Spinal cord (tissue), 9 donors: ENCODE measurements at regions not wholly inside any gene's neighbourhood (a gene's known extent, or its start where the extent isn't known, plus 50 kb on each side); places are given as distances from the start of the nearest gene placed in this dataset.

Experiments used
- DNase-seq, 6 donors: peaks; one replicate each; pipeline versions ENCODE4 v3.0.0 to v3.0.0-alpha.2; 2013 to 2015; ENCODE audit warnings: low spot score in 6 of 6, low read depth in 4 of 6
- H3K27ac ChIP-seq: one replicate; pipeline ENCODE4 v1.5.1; 2013; ENCODE audit warnings: low read depth, low read length, control low read depth
- H3K27me3 ChIP-seq: one replicate; pipeline ENCODE4 v1.6.1; 2013; ENCODE audit warnings: low read length; ENCODE audit not compliant: control insufficient read depth, insufficient read depth
- H3K36me3 ChIP-seq: one replicate; pipeline ENCODE4 v1.6.1; 2013; ENCODE audit warnings: low read length; ENCODE audit not compliant: control insufficient read depth, insufficient read depth
- H3K4me1 ChIP-seq: one replicate; pipeline ENCODE4 v1.6.1; 2013; ENCODE audit warnings: low read length; ENCODE audit not compliant: control insufficient read depth, insufficient read depth
- H3K4me3 ChIP-seq: one replicate; pipeline ENCODE4 v1.5.1; 2013; ENCODE audit warnings: low read depth, low read length, control low read depth
- H3K9me3 ChIP-seq: one replicate; pipeline ENCODE4 v1.6.1; 2013; ENCODE audit warnings: low read length; ENCODE audit not compliant: control insufficient read depth, insufficient read depth
- WGBS: methylation state at CpG from one replicate; pipeline ENCODE4 v1.1.5; 2013; ENCODE audit warnings: missing lambda C conversion rate; ENCODE audit not compliant: insufficient coverage; 5-methylcytosine and 5-hydroxymethylcytosine counted together
- donor health status: healthy.

- H3K36me3 ChIP-seq: no peaks in the 10 kb centered on the region
- H3K27ac ChIP-seq: no peak overlapping the region
- no peaks in the 10 kb centered on the region for H3K27me3 ChIP-seq
- peaks cover 4% of the 10 kb centered on the region for H3K9me3 ChIP-seq
- no peak for DNase-seq
- no peaks in the 10 kb centered on the region for H3K4me1 ChIP-seq
- H3K4me3 ChIP-seq: no peak overlapping the region
- 67% methylated on average over 1 of the region's 3 CpGs for WGBS
These were observed 156.6 kb downstream of the RPAP3 start for GRCh38 chr12:47549258-47549657.

- Histone ChIP-seq H3K27ac (no peak overlapping the region), H3K4me1 (no peaks in the 10 kb centered on the region), H3K36me3 (no peaks in the 10 kb centered on the region), H3K9me3 (peaks cover 2% of the 10 kb centered on the region), H3K4me3 (no peak overlapping the region), H3K27me3 (no peaks in the 10 kb centered on the region)
- DNase-seq: peak in 1 of 6 donors; percentile 91
These were observed 157.4 kb downstream of the RPAP3 start for GRCh38 chr12:47548401-47548800.

- Histone ChIP-seq H3K9me3 (no peaks in the 10 kb centered on the region), H3K36me3 (no peaks in the 10 kb centered on the region), H3K4me1 (no peaks in the 10 kb centered on the region), H3K4me3 (no peak overlapping the region), H3K27ac (no peak overlapping the region), H3K27me3 (no peaks in the 10 kb centered on the region)
- WGBS: 95% methylated on average over 5 of the region's 6 CpGs
- no peak for DNase-seq
These were observed 158.8 kb downstream of the RPAP3 start for GRCh38 chr12:47547077-47547476.

- Histone ChIP-seq H3K27me3 (no peaks in the 10 kb centered on the region), H3K36me3 (no peaks in the 10 kb centered on the region), H3K4me1 (no peaks in the 10 kb centered on the region), H3K4me3 (no peak overlapping the region), H3K9me3 (no peaks in the 10 kb centered on the region), H3K27ac (no peak overlapping the region)
- 84% methylated on average over 3 of the region's 6 CpGs for WGBS
- no peak for DNase-seq
These were observed 159.8 kb downstream of the RPAP3 start for GRCh38 chr12:47545938-47546609.

GRCh38 chr12:47534695-47535094 is 171.1 kb downstream of the RPAP3 start:
- WGBS: 29% methylated on average over 1 of the region's 2 CpGs
- H3K4me3 ChIP-seq: no peak overlapping the region
- H3K27me3 ChIP-seq: no peaks in the 10 kb centered on the region
- DNase-seq: no peak
- H3K9me3 ChIP-seq: peaks cover 2% of the 10 kb centered on the region
- no peaks in the 10 kb centered on the region for H3K4me1 ChIP-seq
- H3K36me3 ChIP-seq: no peaks in the 10 kb centered on the region
- H3K27ac ChIP-seq: no peak overlapping the region

GRCh38 chr12:47530050-47530449 is 175.8 kb downstream of the RPAP3 start:
- peaks cover 2% of the 10 kb centered on the region for H3K9me3 ChIP-seq
- H3K27me3 ChIP-seq: no peaks in the 10 kb centered on the region
- no peak overlapping the region for H3K27ac ChIP-seq
- H3K4me1 ChIP-seq: no peaks in the 10 kb centered on the region
- DNase-seq: no peak
- H3K4me3 ChIP-seq: no peak overlapping the region
- H3K36me3 ChIP-seq: no peaks in the 10 kb centered on the region

GRCh38 chr12:47527816-47528215 is 178.0 kb downstream of the RPAP3 start:
- Histone ChIP-seq H3K27ac (no peak overlapping the region), H3K9me3 (peaks cover 2% of the 10 kb centered on the region), H3K4me3 (no peak overlapping the region), H3K27me3 (no peaks in the 10 kb centered on the region), H3K4me1 (no peaks in the 10 kb centered on the region), H3K36me3 (no peaks in the 10 kb centered on the region)
- 71% methylated on average over 1 of the region's 1 CpG for WGBS
- no peak for DNase-seq

GRCh38 chr12:47520029-47520428 is 185.8 kb downstream of the RPAP3 start:
- Histone ChIP-seq H3K27me3 (no peaks in the 10 kb centered on the region), H3K9me3 (peaks cover 5% of the 10 kb centered on the region), H3K4me1 (no peaks in the 10 kb centered on the region), H3K27ac (no peak overlapping the region), H3K36me3 (no peaks in the 10 kb centered on the region), H3K4me3 (no peak overlapping the region)
- no peak for DNase-seq

- H3K4me1 ChIP-seq: no peaks in the 10 kb centered on the region
- H3K4me3 ChIP-seq: no peak overlapping the region
- no peak overlapping the region for H3K27ac ChIP-seq
- no peaks in the 10 kb centered on the region for H3K36me3 ChIP-seq
- 60% methylated on average over 1 of the region's 4 CpGs for WGBS
- peaks cover 5% of the 10 kb centered on the region for H3K9me3 ChIP-seq
- DNase-seq: no peak
- H3K27me3 ChIP-seq: no peaks in the 10 kb centered on the region
These were observed 188.7 kb downstream of the RPAP3 start for GRCh38 chr12:47517122-47517521.

- 79% methylated on average over 1 of the region's 1 CpG for WGBS
- no peak for DNase-seq
- Histone ChIP-seq H3K36me3 (no peaks in the 10 kb centered on the region), H3K4me1 (no peaks in the 10 kb centered on the region), H3K4me3 (no peak overlapping the region), H3K27ac (no peak overlapping the region), H3K9me3 (no peaks in the 10 kb centered on the region), H3K27me3 (no peaks in the 10 kb centered on the region)
These were observed 196.4 kb downstream of the RPAP3 start for GRCh38 chr12:47509398-47509851.
